ENCODE measurements at regions not wholly inside any gene's neighbourhood (a gene's known extent, or its start where the extent isn't known, plus 50 kb on each side); places are given as distances from the start of the nearest gene placed in this dataset.

- DNase-seq (ENCODE audit: low spot score), result no peak
Observed at GRCh38 chr4:116872941-116873340, 212.4 kb downstream of the TRAM1L1 start.

DNA sequence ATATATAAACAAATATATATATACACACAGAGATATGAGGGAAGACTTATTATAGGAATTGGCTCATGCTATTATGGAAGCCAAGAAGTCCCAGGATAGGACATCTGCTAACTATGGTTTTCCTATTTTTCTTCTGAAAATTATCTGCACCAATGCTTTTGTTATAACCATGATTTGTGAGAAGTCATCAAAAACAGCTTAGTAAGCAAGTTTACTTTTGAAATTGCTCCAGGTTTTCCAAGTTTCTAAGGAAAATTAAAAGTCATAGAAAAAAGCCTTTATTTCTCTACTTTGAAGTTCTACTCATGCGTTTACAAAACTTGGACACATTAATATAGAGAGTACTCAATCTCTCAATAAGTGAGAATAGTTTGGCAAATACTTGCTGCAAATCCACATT lies 213.1 kb downstream of the TRAM1L1 start:
- DNase-seq (ENCODE audit: low spot score), result no peak

GRCh38 chr4:116870686-116871085 lies 214.7 kb downstream of the TRAM1L1 start:
- DNase-seq (ENCODE audit: low spot score), result no peak

- no peak for DNase-seq (ENCODE audit: low spot score)
Observed at GRCh38 chr4:116866106-116866505, 219.3 kb downstream of the TRAM1L1 start.

DNA sequence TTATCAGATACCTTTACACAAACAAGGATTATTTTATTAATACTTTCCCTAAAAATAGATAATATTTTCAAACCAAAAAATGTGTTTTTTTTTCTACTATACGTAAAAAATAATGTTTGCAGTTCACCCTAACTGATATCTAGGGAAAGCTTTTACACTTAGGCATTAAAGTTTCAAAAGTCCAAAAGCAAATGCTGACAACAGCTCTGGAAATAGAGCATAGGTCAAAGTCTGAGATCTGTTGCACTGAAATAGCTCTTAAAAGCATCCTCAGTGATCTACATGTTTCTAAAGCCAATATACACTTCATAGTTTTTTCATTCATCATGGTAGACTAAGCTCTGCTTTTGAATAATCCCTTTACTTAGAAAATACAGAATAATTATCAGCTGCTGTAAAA lies 222.8 kb downstream of the TRAM1L1 start:
- no peak for DNase-seq (ENCODE audit: low spot score)

GRCh38 chr4:116860891-116861290 lies 224.5 kb downstream of the TRAM1L1 start:
- DNase-seq (ENCODE audit: low spot score), result no peak

DNA sequence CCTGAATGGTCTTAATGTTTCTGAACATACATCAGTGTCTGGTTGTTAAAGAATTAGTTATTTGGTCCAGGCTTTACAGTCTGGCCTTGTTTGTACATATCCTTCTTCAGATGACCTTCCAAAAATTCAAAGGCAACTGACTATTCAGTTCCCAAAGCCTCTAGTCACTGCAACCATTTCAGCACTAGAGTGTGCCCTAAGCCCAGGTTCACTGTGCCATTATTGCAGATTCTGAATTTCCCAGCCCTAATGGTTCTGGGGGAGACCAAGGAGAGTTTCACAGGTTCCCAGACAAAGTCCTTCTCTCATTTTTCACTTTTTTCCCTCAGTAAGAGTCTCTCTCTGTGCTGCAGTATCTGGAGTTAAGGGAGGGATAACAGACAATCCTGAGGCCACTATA lies 235.8 kb downstream of the TRAM1L1 start:
- no peak for DNase-seq (ENCODE audit: low spot score)

DNA sequence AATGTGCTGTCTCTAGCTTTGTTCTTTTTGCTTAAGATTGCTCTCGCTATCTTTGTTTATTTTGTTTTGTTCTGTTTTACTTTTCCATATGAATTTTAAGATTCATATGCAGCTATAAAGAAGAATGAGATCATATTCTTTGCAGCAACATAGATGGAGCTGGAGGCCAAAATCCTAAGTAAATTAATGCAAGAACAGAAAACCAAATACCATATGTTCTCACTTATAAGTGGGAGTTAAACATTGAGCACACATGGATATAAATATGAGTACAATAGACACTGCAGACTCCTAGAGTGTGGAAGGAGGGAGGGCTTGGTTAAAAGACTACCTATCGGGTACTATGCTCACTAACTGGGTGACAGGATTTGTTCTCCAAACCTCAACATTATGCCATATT lies 237.8 kb downstream of the TRAM1L1 start:
- no peak for DNase-seq (ENCODE audit: low spot score)

GRCh38 chr4:116839826-116840225 lies 245.6 kb downstream of the TRAM1L1 start:
- no peak for DNase-seq (ENCODE audit: low spot score)

DNA sequence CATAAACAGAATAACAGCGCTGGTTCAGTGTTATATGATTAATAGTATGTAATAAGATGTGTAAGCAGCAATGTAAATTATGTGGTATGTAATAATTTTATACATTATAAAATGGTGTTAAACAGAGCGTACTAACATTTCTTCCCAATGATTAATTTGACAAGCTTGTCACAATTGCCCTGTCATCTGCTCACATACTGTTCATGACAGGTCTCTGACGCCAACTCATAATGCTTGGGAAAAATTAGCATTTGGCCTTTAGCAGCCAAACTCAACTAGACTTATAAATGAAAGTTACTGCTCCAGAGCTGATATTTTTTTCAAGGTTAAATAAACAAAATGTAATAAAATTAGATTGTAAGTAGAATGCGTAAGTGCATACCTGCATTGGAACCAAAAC lies 246.8 kb downstream of the TRAM1L1 start:
- no peak for DNase-seq (ENCODE audit: low spot score)

DNA sequence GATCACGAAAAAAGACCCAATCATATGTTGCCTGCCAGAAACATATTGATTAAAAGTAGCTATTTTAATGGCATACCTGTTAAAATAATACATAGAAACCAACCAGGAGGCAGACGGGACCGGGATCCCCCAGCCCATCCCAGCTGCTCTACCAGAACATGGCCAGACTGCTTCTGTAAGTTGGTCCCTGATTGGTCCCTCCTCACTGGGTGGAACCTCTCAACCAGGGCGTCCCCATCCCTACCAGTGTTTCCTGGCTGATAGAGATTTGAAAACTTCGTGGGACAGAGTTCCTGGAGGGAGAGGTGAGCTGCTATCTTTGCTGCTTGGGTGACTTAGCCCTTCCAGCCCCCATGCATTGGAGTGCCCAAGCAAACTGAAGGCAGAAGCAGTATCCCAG lies 256.2 kb downstream of the TRAM1L1 start:
- no peak for DNase-seq (ENCODE audit: low spot score)

- no peak for DNase-seq (ENCODE audit: low spot score)
Observed at GRCh38 chr4:116824172-116824571, 261.2 kb downstream of the TRAM1L1 start.

- DNase-seq (ENCODE audit: low spot score), result no peak
Observed at GRCh38 chr4:116811730-116812129, 273.6 kb downstream of the TRAM1L1 start.

GRCh38 chr4:116796022-116796421 lies 289.4 kb downstream of the TRAM1L1 start:
- DNase-seq (ENCODE audit: low spot score), result no peak

- no peak for DNase-seq (ENCODE audit: low spot score)
Observed at GRCh38 chr4:116788723-116789122, 296.7 kb downstream of the TRAM1L1 start.

DNA sequence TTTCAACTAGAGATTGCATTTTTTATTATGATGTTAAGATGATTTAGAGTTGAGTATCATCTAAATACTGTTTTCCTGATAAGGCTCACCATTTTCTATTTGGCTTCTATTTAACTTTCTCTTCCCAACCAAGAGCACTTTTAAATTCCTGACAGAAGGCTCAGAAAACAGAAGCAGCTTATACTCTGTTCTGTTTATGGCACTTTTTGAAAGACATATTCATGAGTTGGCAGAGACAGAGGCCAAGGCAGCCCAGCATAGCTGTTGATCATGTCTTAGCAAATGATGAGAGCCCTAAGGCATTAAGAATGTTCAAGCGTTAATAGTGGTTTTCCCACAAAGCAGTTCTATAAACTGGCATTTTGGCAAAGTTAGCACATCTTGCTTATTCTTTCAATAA lies 330.3 kb downstream of the TRAM1L1 start:
- DNase-seq (ENCODE audit: low spot score), result no peak

- no peak for DNase-seq (ENCODE audit: low spot score)
Observed at GRCh38 chr4:116752027-116752426, 333.3 kb downstream of the TRAM1L1 start.

- no peak for DNase-seq (ENCODE audit: low spot score)
Observed at GRCh38 chr4:116736756-116737155, 348.6 kb downstream of the TRAM1L1 start.

- DNase-seq (ENCODE audit: low spot score), result no peak
Observed at GRCh38 chr4:116734178-116734577, 351.2 kb downstream of the TRAM1L1 start.

- DNase-seq (ENCODE audit: low spot score), result no peak
Observed at GRCh38 chr4:116733370-116733769, 352.0 kb downstream of the TRAM1L1 start.

DNA sequence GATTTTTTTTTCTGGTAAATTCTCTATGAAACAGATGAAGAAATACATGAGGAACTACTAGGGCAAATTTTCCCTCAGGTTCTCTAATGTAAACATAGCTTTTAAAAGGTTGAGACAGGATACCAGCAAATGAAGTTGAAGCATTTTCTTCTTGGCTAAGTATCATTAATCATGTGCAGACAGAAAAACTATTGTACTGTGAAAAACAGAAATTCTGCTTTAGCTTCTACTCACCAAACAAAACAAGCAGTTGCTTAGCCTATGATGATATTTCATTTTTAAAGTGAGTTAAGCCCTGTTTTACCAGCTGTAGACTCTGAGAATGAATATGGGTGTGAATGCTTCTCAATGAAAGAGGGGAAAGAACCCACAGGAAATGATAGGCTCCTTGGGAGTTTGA lies 358.9 kb downstream of the TRAM1L1 start:
- DNase-seq (ENCODE audit: low spot score), result no peak

GRCh38 chr4:116724249-116724648 lies 361.1 kb downstream of the TRAM1L1 start:
- no peak for DNase-seq (ENCODE audit: low spot score)

DNA sequence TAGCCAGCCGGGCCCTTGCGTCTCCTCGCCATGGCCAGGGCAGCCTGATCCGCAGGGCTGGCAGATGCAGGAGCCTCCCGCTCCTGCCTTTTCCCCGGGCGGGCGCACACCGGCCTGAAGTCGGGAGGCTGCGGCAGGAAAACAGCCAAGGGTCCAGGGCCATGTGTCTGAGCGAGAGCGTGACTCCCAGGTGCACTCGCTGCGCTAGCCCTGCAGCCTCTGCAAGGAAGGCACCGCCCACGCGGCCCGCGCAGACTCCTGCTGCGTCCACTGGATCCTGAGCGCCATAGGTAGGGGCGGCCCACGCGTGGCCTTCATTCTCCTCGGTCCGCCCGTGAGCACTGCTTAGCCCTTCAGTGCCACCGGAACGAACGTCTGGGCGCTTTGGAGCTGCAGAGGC lies 379.9 kb downstream of the TRAM1L1 start:
- DNase-seq (ENCODE audit: low spot score), result no peak

DNA sequence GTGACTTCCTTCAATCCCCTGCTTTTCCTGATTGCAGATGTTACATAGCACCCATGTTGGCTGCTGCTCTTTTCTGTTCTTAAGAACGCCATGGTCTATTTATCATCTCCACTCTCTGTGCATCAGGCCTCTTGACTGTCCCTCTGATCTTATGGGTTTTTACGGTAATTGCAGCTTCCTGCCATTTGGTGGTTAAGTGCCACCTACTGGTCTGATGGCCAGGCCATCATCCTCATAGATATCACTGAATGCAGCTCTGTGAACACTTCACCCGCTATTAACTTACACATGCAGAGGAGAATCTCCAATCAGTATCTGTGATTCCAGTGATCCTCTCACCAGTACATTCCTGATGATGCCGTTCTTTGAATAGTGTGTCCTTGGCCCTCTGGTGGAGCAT lies 382.4 kb downstream of the TRAM1L1 start:
- no peak for DNase-seq (ENCODE audit: low spot score)
